DND-41 (cell line): ENCODE measurements at regions not wholly inside any gene's neighbourhood (a gene's known extent, or its start where the extent isn't known, plus 50 kb on each side); places are given as distances from the start of the nearest gene placed in this dataset.
"Not testable (repeated sequence)": the region's sequence is repeated elsewhere in the genome, so short reads cannot be mapped to it uniquely, and the experiment has no call there.

Experiments used
- ATAC-seq: fragments of 200-7000 bp; cut with Tn5 transposase; 3 replicates; pipeline ENCODE4 v1.9.1; 2021; ENCODE audit warnings: low read depth; ENCODE audit not compliant: insufficient read depth
- DNase-seq: peaks from one replicate; pipeline ENCODE4 v3.0.0-alpha.2; 2020
- H2AFZ ChIP-seq: 2 replicates; pipeline ENCODE4 v1.6.0; 2012; ENCODE audit warnings: low read depth, low read length
- H3K27ac ChIP-seq: 2 replicates; pipeline ENCODE4 v1.5.1; 2012; ENCODE audit warnings: low read length, inconsistent platforms
- H3K27me3 ChIP-seq: fragments of 200-600 bp; sonication (generic); 2 replicates; pipeline ENCODE4 v1.6.0; 2012; ENCODE audit warnings: low read length, mild to moderate bottlenecking, inconsistent platforms; ENCODE audit not compliant: insufficient read depth, poor library complexity
- H3K36me3 ChIP-seq: 2 replicates; pipeline ENCODE4 v1.5.1; 2012; ENCODE audit warnings: low read length, inconsistent platforms; ENCODE audit not compliant: insufficient read depth
- H3K4me1 ChIP-seq: 2 replicates; pipeline ENCODE4 v1.5.1; 2012; ENCODE audit warnings: mild to moderate bottlenecking, low read length; ENCODE audit not compliant: insufficient read depth
- H3K4me2 ChIP-seq: 2 replicates; pipeline ENCODE4 v1.6.0; 2012; ENCODE audit warnings: mild to moderate bottlenecking, moderate library complexity, low read length, inconsistent platforms; ENCODE audit not compliant: insufficient read depth
- H3K4me3 ChIP-seq, 2 experiments: fragments of 200-600 bp in 1 of 2; shearing (Covaris generic) in 1 of 2; 2 replicates each; pipeline ENCODE4 v1.5.1; 2012 to 2016; ENCODE audit warnings: inconsistent platforms in 2 of 2, low read length in 2 of 2, mild to moderate bottlenecking in 2 of 2, low read depth in 1 of 2, moderate library complexity in 1 of 2
- H3K79me2 ChIP-seq: 2 replicates; pipeline ENCODE4 v1.6.0; 2012; ENCODE audit warnings: low read length, inconsistent platforms; ENCODE audit not compliant: insufficient read depth
- H3K9ac ChIP-seq: 2 replicates; pipeline ENCODE4 v1.6.0; 2012; ENCODE audit warnings: low read depth, mild to moderate bottlenecking, inconsistent platforms, low read length, moderate library complexity
- H3K9me3 ChIP-seq: 2 replicates; pipeline ENCODE4 v1.5.1; 2012; ENCODE audit warnings: low read length, moderate library complexity, mild to moderate bottlenecking, inconsistent platforms; ENCODE audit not compliant: insufficient read depth, severe bottlenecking
- H4K20me1 ChIP-seq: 2 replicates; pipeline ENCODE4 v1.6.0; 2012; ENCODE audit warnings: low read length; ENCODE audit not compliant: insufficient read depth
- CTCF ChIP-seq: IDR thresholded peaks from 2 replicates; pipeline ENCODE4 v1.5.1; 2012; ENCODE audit warnings: borderline replicate concordance, low read length, moderate library complexity, mild to moderate bottlenecking; ENCODE audit not compliant: poor library complexity, severe bottlenecking; ENCODE audit errors: extremely low read depth
- EZH2 ChIP-seq: IDR thresholded peaks from 3 replicates; pipeline ENCODE4 v1.6.1; 2012; ENCODE audit warnings: borderline replicate concordance, low read depth, mild to moderate bottlenecking, moderate library complexity, low read length, inconsistent platforms; ENCODE audit not compliant: severe bottlenecking

- no peak for DNase-seq
- no peak overlapping the region for H2AFZ ChIP-seq
- TF ChIP-seq CTCF (no peak), EZH2 (no peak)
Measured at GRCh38 chr7:51847461-51848134, 531.0 kb upstream of the COBL start.

GRCh38 chr7:51839130-51839529 lies 522.5 kb upstream of the COBL start:
- not testable (repeated sequence) for H3K36me3 ChIP-seq, H3K9me3 ChIP-seq, H2AFZ ChIP-seq, DNase-seq, H4K20me1 ChIP-seq, H3K79me2 ChIP-seq, H3K4me1 ChIP-seq, H3K27me3 ChIP-seq, ATAC-seq, H3K27ac ChIP-seq, H3K4me2 ChIP-seq, H3K4me3 ChIP-seq, H3K9ac ChIP-seq

More at GRCh38 chr7:51847461-51848134, 531.0 kb upstream of the COBL start:
- H3K4me2 ChIP-seq, result no peak overlapping the region
- H3K4me3 ChIP-seq, result no peak overlapping the region
- no peak overlapping the region for H3K27ac ChIP-seq
- H3K79me2 ChIP-seq, result no peaks in the 10 kb centered on the region
- no peaks in the 10 kb centered on the region for H3K36me3 ChIP-seq
- ATAC-seq, result no peak
- H3K4me1 ChIP-seq, result no peaks in the 10 kb centered on the region
- H3K27me3 ChIP-seq, result no peaks in the 10 kb centered on the region
- H4K20me1 ChIP-seq, result no peaks in the 10 kb centered on the region
- no peak overlapping the region for H3K9ac ChIP-seq
- H3K9me3 ChIP-seq, result no peaks in the 10 kb centered on the region

GRCh38 chr7:51827631-51828030 lies 511.0 kb upstream of the COBL start:
- no peak overlapping the region for H3K27ac ChIP-seq
- H3K36me3 ChIP-seq, result no peaks in the 10 kb centered on the region
- H3K79me2 ChIP-seq, result no peaks in the 10 kb centered on the region
- TF ChIP-seq EZH2 (no peak), CTCF (no peak)
- ATAC-seq (no peak), DNase-seq (no peak)
- H3K4me2 ChIP-seq, result no peak overlapping the region
- no peaks in the 10 kb centered on the region for H3K27me3 ChIP-seq
- H4K20me1 ChIP-seq, result no peaks in the 10 kb centered on the region
- H3K9ac ChIP-seq, result no peak overlapping the region
- H3K4me3 ChIP-seq, result no peak overlapping the region
- H2AFZ ChIP-seq, result no peak overlapping the region
- no peaks in the 10 kb centered on the region for H3K4me1 ChIP-seq
- H3K9me3 ChIP-seq, result no peaks in the 10 kb centered on the region

DNA sequence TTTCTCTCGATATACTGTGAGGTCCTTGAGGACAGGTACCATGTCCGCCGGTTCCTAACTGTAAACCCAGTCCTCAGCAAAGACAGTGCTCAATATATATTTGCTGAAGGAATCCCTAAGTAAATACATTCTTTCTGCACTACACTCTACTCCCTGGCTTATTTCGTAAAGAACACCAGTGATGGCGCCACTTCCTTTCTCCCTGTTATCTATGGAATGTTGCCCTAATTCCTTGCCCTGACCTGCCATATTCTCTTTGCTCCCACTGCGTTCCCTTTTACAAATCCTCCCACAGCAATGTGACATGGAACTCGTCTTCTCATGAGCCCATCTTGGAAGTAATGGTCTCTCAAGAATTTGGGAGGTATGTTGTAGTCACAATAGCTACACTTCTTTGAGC lies 507.4 kb upstream of the COBL start:
- no peak overlapping the region for H2AFZ ChIP-seq
- no peak overlapping the region for H3K4me3 ChIP-seq
- H3K36me3 ChIP-seq, result no peaks in the 10 kb centered on the region
- no peak for DNase-seq
- no peaks in the 10 kb centered on the region for H3K79me2 ChIP-seq
- no peaks in the 10 kb centered on the region for H3K9me3 ChIP-seq
- H3K27ac ChIP-seq, result no peak overlapping the region
- no peak for ATAC-seq
- no peaks in the 10 kb centered on the region for H3K4me1 ChIP-seq
- TF ChIP-seq CTCF (no peak), EZH2 (no peak)
- no peaks in the 10 kb centered on the region for H3K27me3 ChIP-seq
- no peak overlapping the region for H3K9ac ChIP-seq
- H4K20me1 ChIP-seq, result no peaks in the 10 kb centered on the region
- no peak overlapping the region for H3K4me2 ChIP-seq
